Testis (tissue), 2 donors: ENCODE measurements at regions not wholly inside any gene's neighbourhood (a gene's known extent, or its start where the extent isn't known, plus 50 kb on each side); places are given as distances from the start of the nearest gene placed in this dataset.

ENCODE experiments used
- CTCF ChIP-seq, 3 experiments: fragments of 450-650 bp in 2 of 3; fragments of 200-600 bp in 1 of 3; sonication (generic) in 1 of 3; IDR thresholded peaks; one replicate each; pipeline ENCODE4 v1.5.1; 2016 to 2019; ENCODE audit warnings: antibody characterized with exemption in 3 of 3, mild to moderate bottlenecking in 2 of 3, moderate library complexity in 1 of 3
- POLR2A ChIP-seq: fragments of 450-650 bp; IDR thresholded peaks from one replicate; pipeline ENCODE4 v1.6.1; 2017; ENCODE audit warnings: antibody characterized with exemption, mild to moderate bottlenecking, moderate library complexity

GRCh38 chr10:23611308-23612029 lies 172.6 kb downstream of the OTUD1 start:
- TF ChIP-seq CTCF (IDR thresholded peaks at IDR 0.05) (no peak), POLR2A (no peak)
